Fibroblast of lung (primary cell): ENCODE measurements at regions not wholly inside any gene's neighbourhood (a gene's known extent, or its start where the extent isn't known, plus 50 kb on each side); places are given as distances from the start of the nearest gene placed in this dataset.

Experiments used
- CTCF ChIP-seq, 2 donors: IDR thresholded peaks in 1 of 2; conservative IDR thresholded peaks in 1 of 2; 1 replicate in 1 of 2; 2 replicates in 1 of 2; pipeline ENCODE4 v1.5.1; 2011 to 2012; ENCODE audit warnings: low read length in 2 of 2, control low read depth in 1 of 2, inconsistent platforms in 1 of 2, low read depth in 1 of 2, mild to moderate bottlenecking in 1 of 2
- EZH2 ChIP-seq: IDR thresholded peaks from 2 replicates; pipeline ENCODE4 v1.5.1; 2012; ENCODE audit warnings: low read length, control low read depth, mild to moderate bottlenecking; ENCODE audit errors: missing control alignments

- TF ChIP-seq CTCF (conservative IDR thresholded peaks at IDR 0.05 in 1 of 2, IDR thresholded peaks at IDR 0.05 in 1 of 2; ENCODE audit: low read depth in 1 of 2, low read length in 2 of 2) (no peak), EZH2 (no peak)
These were observed 158.0 kb upstream of the APC start for GRCh38 chr5:112579599-112580170.
